NCI-H226 (cell line): ENCODE measurements at regions not wholly inside any gene's neighbourhood (a gene's known extent, or its start where the extent isn't known, plus 50 kb on each side); places are given as distances from the start of the nearest gene placed in this dataset.

Experiments
- DNase-seq: peaks from one replicate; pipeline ENCODE4 v3.0.0-alpha.2; 2015

DNA sequence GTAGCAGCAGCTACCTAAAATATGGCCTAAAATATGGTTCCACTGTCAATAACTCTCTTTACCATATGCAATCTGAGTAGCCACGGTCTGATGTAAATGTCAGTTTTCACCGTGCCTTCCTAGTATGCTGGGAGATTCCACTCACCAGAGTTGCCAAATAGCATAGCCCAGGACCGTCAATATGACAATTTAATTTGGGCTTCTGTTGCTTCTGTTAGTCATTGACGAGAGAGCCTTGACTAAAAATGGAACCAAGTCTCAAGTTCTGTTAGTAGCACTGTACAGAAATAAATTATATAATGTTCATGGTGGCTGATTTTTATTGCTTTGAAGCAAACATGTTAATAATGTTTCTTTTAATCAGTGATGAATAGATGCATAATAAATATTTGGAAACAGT lies 348.4 kb downstream of the BCAT1 start:
- DNase-seq = no peak

DNA sequence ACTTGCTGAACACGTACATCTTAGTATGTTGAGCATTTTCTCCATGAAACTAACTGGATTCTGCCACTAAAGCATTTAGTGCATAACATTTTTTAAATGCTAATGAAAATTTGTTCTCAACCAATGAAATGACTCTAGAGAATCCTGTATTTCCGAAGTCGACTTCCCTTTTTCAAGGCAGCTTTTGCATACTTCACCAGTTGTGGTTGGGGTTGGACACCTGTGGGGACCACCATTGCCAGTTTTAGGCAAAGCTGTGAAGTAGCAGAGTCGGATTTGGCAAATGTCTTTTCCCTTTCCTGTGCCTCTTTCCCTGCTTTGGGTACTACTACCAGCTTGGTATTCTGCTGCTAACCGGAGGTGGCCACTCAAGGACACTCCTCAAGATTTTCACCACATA lies 349.2 kb downstream of the BCAT1 start:
- no peak for DNase-seq

GRCh38 chr12:24597580-24597979 lies 351.3 kb downstream of the BCAT1 start:
- DNase-seq = no peak

GRCh38 chr12:24596768-24597388 lies 352.0 kb downstream of the BCAT1 start:
- DNase-seq = peak; percentile 12

DNA sequence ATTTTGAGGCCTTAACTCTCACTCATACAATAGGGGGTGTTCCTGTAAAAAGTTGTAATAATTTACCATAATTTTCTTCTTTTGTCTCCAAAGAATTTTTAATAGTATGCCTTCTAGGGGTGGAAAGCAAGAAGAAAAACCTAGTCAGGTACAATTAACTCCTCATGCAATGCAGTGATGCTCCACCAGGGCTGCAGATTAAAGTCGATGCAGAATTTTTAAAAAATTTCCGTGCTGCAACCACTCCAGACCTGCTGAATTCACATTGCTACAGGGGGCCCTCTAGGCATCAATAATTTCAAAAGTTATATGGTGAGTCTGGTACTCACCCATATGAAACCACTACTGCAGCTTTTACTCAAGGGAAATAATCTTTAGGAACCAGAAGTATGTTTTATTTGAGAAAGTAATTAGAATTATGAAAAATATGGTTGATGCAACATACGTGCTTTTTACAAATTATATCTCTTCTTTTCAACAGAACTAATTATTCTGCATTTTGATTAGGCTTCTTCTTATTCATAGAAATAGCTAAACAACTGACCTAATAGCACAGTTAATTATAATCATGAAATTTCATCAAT lies 353.2 kb downstream of the BCAT1 start:
- no peak for DNase-seq

- DNase-seq = no peak
Measured at GRCh38 chr12:24591715-24592440, 357.0 kb downstream of the BCAT1 start.

GRCh38 chr12:24591079-24591626 lies 357.7 kb downstream of the BCAT1 start:
- no peak for DNase-seq

GRCh38 chr12:24586293-24586692 lies 362.6 kb downstream of the BCAT1 start:
- no peak for DNase-seq

- DNase-seq = no peak
Measured at GRCh38 chr12:24584032-24584675, 364.7 kb downstream of the BCAT1 start.

DNA sequence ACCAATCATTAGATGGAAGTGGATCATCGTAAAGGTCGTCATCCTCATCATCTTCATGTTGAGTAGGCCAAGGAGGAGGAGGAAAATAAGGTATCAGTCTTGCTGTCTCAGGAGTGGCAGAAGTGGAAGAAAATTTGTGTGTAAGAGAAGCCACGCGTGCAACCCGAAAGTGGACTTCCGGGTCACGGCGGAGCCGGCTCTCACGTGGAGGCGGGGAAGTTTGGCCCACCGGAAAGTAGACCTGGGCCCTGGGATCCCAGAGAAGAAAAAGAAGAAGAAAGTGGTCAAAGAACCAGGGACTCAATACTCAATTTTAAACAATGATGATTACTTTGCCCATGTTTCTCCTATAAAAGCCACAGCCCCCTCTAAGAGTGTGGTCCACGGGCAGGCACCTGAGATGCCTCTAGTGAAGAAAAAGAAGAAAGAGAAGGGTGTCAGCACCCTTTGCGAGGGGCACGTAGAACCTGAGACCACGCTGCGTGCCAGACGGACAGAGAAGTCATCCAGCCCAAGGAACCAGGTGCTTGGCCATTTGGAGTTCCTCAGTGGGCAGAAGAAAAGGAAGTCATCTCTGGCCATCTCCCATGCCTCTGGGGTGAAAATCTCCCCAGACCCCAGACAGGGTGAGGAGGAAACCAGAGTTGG lies 365.8 kb downstream of the BCAT1 start:
- no peak for DNase-seq

DNA sequence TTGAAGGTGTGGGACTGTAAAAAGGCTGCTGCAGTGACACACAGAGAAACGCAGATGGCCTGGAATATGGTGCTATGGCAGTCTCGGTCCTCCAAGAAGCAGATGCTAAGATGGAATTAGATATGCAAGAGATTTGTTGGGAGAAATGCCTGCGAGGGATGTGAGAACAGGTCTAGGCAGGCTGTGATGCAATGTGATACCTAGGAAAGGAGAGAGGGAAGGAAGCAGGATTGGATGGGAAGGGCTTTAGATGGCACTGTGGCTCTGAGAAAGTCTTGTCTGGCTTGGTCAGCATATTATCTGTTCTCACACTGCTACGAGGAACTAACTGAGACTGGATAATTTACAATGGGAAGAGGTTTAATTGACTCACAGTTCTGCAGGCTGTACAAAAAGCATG lies 374.4 kb downstream of the BCAT1 start:
- no peak for DNase-seq

DNA sequence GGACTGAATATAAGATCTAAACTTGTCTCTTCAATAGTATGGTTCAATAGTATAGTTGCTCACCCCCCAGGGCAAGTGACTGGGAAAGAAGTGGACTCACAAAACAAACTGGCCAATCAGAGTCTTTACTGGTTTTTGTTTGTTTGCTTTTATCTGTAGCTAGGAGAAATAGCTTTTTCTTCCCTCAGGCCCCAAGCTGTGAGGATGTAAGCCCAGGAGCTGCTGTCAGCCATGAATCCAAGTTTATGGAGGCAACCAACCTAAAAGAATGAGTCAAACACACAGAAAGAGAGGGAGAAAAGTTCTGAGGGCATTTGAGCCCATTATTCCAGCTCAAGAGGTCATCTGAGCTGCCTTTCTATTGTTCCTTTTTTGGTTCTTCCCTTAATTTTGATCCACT lies 375.3 kb downstream of the BCAT1 start:
- DNase-seq = no peak

DNA sequence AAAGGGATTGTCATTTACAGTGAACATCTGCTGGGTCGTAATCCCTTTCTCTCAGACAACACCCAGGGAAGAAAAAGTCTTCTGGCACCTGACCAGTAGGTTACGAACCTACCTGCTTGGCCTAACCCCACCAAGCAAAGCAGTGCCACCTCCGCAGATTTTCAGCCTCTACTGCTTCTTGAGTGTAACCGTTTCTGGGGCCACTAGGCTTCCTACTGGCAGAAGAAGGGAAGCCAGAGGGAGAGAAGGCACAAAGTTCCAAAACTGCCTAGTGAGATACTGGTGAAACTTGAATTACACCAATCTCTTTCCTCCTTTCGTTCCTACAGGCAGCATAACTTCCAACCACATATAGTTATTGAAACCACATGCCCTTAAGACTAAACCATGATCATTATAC lies 383.6 kb downstream of the BCAT1 start:
- no peak for DNase-seq

GRCh38 chr12:24562771-24563431 lies 386.0 kb downstream of the BCAT1 start:
- DNase-seq = no peak

GRCh38 chr12:24561882-24562770 lies 386.8 kb downstream of the BCAT1 start:
- no peak for DNase-seq

GRCh38 chr12:24561411-24561871 lies 387.5 kb downstream of the BCAT1 start:
- peak; percentile 3 for DNase-seq

- no peak for DNase-seq
Measured at GRCh38 chr12:24560831-24561271, 388.1 kb downstream of the BCAT1 start.

DNA sequence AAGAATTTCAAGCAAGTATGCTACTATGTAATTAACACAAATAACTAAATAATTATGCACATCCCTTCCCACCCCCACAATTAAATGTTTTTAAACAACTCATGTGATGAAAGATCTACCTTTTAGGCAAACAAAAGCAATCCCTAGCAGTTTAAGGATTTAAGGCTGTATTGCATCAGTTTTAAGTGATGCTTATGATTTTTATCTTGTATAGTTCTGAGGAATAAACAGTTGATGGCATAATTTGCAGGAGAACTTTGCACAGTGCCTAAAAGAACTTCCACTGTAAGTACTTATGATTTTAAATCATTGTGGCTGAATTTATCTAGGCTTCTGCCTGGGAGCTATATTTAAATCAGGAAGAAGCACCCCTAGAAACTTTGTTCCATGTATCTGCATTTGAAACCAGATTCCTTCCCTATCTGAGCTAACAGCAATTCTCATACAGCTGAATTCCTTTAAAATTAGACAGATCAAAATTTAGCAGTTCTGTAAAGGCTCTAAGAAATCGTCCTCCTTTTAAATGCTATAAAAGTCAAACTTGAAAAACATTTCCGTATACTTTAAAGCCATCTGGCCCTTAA lies 388.6 kb downstream of the BCAT1 start:
- DNase-seq = no peak

- DNase-seq = no peak
Measured at GRCh38 chr12:24557738-24558137, 391.2 kb downstream of the BCAT1 start.

GRCh38 chr12:24555730-24556129 lies 393.2 kb downstream of the BCAT1 start:
- no peak for DNase-seq
